Heart left ventricle (tissue), 16 donors: ENCODE measurements at regions not wholly inside any gene's neighbourhood (a gene's known extent, or its start where the extent isn't known, plus 50 kb on each side); places are given as distances from the start of the nearest gene placed in this dataset.
A peak's percentile ranks its signal among the peaks of the same experiment; 100 is the strongest.
"Not testable (repeated sequence)": the region's sequence is repeated elsewhere in the genome, so short reads cannot be mapped to it uniquely, and the experiment has no call there.

ENCODE experiments used
- ATAC-seq, 4 donors: fragments of 200-7000 bp; cut with Tn5 transposase; one replicate each; pipeline ENCODE4 v1.9.1; 2020 to 2022; ENCODE audit warnings: moderate library complexity in 4 of 4, mild to moderate bottlenecking in 3 of 4, moderate number of reproducible peaks in 1 of 4
- DNase-seq, 5 donors: peaks; one replicate each; pipeline ENCODE4 v3.0.0-alpha.2; 2020
- H3K27ac ChIP-seq, 12 donors: fragments of 200-600 bp; sonication (generic) in 4 of 12; one replicate each; pipeline versions ENCODE4 v1.5.0 to v1.8.0; 2016 to 2022; ENCODE audit warnings: mild to moderate bottlenecking in 2 of 12
- H3K27me3 ChIP-seq, 9 donors: fragments of 200-600 bp; sonication (generic) in 2 of 9; one replicate each; pipeline versions ENCODE4 v1.5.1 to v1.8.0; 2016 to 2022; ENCODE audit warnings: mild to moderate bottlenecking in 3 of 9
- H3K36me3 ChIP-seq, 9 donors: fragments of 200-600 bp; sonication (generic) in 2 of 9; one replicate each; pipeline versions ENCODE4 v1.5.0 to v1.8.0; 2018 to 2022; ENCODE audit warnings: mild to moderate bottlenecking in 2 of 9
- H3K4me1 ChIP-seq, 12 donors: fragments of 200-600 bp; sonication (generic) in 4 of 12; one replicate each; pipeline versions ENCODE4 v1.5.0 to v1.8.0; 2016 to 2022; ENCODE audit warnings: mild to moderate bottlenecking in 3 of 12
- H3K4me3 ChIP-seq, 12 donors: fragments of 200-600 bp; sonication (generic) in 4 of 12; one replicate each; pipeline versions ENCODE4 v1.5.0 to v1.8.0; 2017 to 2022; ENCODE audit warnings: mild to moderate bottlenecking in 9 of 12, moderate library complexity in 4 of 12
- H3K9me3 ChIP-seq, 12 donors: fragments of 200-600 bp; sonication (generic) in 4 of 12; one replicate each; pipeline versions ENCODE4 v1.5.0 to v1.8.0; 2016 to 2022; ENCODE audit warnings: mild to moderate bottlenecking in 1 of 12
- POLR2A ChIP-seq, 2 donors: fragments of 450-650 bp; IDR thresholded peaks; one replicate each; pipeline ENCODE4 v1.6.1; 2017; ENCODE audit warnings: antibody characterized with exemption in 2 of 2, mild to moderate bottlenecking in 2 of 2, moderate library complexity in 2 of 2
- WGBS, 4 donors: extraction: QIAGEN DNeasy Blood & Tissue Kit in 2 of 4; methylation state at CpG; one replicate each; pipeline versions ENCODE4 v1.1.5 to v1.1.7; 2013 to 2018; 5-methylcytosine and 5-hydroxymethylcytosine counted together
- intact Hi-C, 10 donors: fragments of 100-400 bp; cut with DNase I; formaldehyde crosslinking; loops; one replicate each; pipeline versions ENCODE4 v1.11.1 to v1.14.2; 2022
- TF ChIP-seq, protein P1 (sequence below), 12 donors: fragments of 200-600 bp; sonication (generic) in 4 of 12; IDR thresholded peaks; one replicate each; pipeline versions ENCODE4 v1.5.0 to v1.8.0; 2018 to 2022; ENCODE audit warnings: antibody characterized with exemption in 12 of 12, mild to moderate bottlenecking in 5 of 12
- donor health status: ischemic (EF 13 %, LVEDD 7.1; RV severe dilation, severe dysfunction).
- donor health status: healthy with polysubstance abuse.
- donor health status: DM: no; HTN: yes; CAD: no.
- donor health status: DM: no; HTN: no; CAD: no.
- donor health status: ischemic (EF 25% LVEDD 6.9; RV normal size, moderate dysfunction).
- donor health status: ischemic (EF 25% LVEDD 5.7; RV mildly dilated, moderate dysfunction).
- donor health status: healthy.
- donor health status: DM: yes; HTN: yes; CAD: no.
- donor health status: ischemic (EF 35%, LVEDD 5.7; RV mildly dilated, moderate dysfunction).
- donor health status: nonischemic (EF 11% LVEDD 7.7; RV severe dilation, severe dysfunction).
- donor health status: DM: yes; HTN: yes; CAD: no.
- donor health status: PGD.
- donor health status: ischemic (EF 29% LVEDD 5.4; RV normal size, mild dysfunction).
- donor health status: nonischemic (EF 23%, LVEDD 6.1; RV moderate dilation, normal function).

DNA sequence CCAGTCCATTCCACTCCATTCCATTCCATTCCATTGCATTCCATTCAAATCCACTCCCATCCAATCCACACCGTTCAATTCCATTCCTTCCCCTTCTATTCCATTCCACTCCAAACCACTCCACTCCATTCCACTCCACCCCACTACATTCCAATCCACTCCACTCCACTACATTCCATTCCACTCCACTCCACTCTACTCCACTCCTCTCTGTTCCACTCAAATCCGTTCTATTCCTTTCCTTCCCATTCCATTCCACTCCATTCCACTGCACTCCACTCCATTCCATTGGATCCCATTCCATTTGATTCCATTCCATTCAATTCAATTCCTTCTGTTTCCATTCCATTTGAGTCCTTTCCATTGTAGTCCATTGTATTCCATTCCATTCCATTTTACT lies 2568.3 kb upstream of the TPTE start:
- WGBS, 4 donors, result 41 to 51% (median 45%) methylated on average over 2 of the region's 2 CpGs
- H3K4me1 ChIP-seq, result no peaks in the 10 kb centered on the region
- ATAC-seq, result no peak

DNA sequence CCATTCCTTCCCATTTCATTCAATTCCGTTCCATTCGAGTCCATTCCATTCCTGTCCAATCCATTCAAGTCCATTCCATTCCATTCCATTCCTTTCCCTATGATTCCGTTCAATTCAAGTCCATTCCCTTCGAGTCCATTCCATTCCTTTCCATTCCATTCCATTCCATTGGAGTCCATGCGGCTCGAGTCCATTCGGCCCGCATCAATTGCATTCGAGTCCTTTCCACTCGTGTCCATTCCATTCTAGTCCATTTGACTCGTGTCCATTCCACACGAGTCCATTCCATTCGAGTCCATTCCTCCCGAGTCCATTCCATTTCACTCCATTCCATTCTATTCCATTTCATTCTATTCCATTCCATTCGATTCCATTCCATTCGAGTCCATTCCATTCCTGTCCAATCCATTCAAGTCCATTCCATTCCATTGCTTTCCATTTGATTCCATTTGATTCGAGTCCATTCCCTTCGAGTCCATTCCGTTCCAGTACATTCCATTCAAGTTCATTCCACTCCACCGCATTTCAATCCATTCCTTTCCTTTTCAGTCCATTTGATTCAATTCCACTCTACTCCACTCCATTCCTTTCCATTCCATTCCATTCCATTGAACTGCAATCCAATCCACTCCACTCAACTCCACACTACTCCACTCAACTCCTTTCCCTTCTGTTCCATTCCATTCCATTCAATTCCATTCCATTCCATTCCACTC lies 2565.9 kb upstream of the TPTE start:
- ATAC-seq, H3K27me3 ChIP-seq, H3K27ac ChIP-seq, H3K4me1 ChIP-seq, intact Hi-C loops, H3K4me3 ChIP-seq, H3K36me3 ChIP-seq: not testable (repeated sequence)
- peaks cover 0 to 99% (median 61%) of the 10 kb centered on the region in 12 donors for H3K9me3 ChIP-seq
- 74 to 78% (median 76%) methylated on average over 20 of the region's 20 CpGs for WGBS, 4 donors
- DNase-seq, result peak in 1 of 5 donors; percentile 43

More for the DNA sequence above, 2568.3 kb upstream of the TPTE start:
- H3K9me3 ChIP-seq, result peaks cover 0 to 100% (median 84%) of the 10 kb centered on the region in 12 donors
- H3K27me3 ChIP-seq, result no peaks in the 10 kb centered on the region
- intact Hi-C loops, result no loop called here
- TF ChIP-seq, protein P1, sequence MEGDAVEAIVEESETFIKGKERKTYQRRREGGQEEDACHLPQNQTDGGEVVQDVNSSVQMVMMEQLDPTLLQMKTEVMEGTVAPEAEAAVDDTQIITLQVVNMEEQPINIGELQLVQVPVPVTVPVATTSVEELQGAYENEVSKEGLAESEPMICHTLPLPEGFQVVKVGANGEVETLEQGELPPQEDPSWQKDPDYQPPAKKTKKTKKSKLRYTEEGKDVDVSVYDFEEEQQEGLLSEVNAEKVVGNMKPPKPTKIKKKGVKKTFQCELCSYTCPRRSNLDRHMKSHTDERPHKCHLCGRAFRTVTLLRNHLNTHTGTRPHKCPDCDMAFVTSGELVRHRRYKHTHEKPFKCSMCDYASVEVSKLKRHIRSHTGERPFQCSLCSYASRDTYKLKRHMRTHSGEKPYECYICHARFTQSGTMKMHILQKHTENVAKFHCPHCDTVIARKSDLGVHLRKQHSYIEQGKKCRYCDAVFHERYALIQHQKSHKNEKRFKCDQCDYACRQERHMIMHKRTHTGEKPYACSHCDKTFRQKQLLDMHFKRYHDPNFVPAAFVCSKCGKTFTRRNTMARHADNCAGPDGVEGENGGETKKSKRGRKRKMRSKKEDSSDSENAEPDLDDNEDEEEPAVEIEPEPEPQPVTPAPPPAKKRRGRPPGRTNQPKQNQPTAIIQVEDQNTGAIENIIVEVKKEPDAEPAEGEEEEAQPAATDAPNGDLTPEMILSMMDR (IDR thresholded peaks at IDR 0.05), result no peak
- TF ChIP-seq POLR2A (IDR thresholded peaks at IDR 0.05), result no peak
- DNase-seq, result no peak
- H3K36me3 ChIP-seq, result no peaks in the 10 kb centered on the region
- no peak overlapping the region for H3K27ac ChIP-seq
- H3K4me3 ChIP-seq, result no peak overlapping the region

DNA sequence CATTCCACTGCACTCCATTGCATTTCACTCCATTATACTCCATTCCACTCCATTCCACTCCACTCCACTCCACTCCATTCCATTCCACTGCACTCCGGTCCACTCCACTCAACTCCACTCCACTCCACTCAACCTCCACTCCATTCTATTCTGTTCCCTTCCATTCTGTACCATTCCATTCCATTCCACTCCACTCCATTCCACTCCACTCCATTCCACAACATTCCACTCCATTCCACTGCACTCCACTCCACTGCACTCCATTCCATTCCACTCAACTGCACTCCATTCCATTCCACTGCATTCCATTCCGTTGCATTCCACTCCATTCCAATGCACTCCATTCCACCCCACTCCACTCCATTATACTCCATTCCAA lies 2565.3 kb upstream of the TPTE start:
- H3K27ac ChIP-seq, H3K36me3 ChIP-seq, intact Hi-C loops, H3K27me3 ChIP-seq, H3K4me1 ChIP-seq, DNase-seq, H3K4me3 ChIP-seq: not testable (repeated sequence)
- 42 to 48% (median 46%) methylated on average over 2 of the region's 2 CpGs for WGBS, 4 donors
- peaks cover 0 to 99% (median 58%) of the 10 kb centered on the region in 12 donors for H3K9me3 ChIP-seq
- peak; percentile 7 to 37 (median 20) for ATAC-seq

DNA sequence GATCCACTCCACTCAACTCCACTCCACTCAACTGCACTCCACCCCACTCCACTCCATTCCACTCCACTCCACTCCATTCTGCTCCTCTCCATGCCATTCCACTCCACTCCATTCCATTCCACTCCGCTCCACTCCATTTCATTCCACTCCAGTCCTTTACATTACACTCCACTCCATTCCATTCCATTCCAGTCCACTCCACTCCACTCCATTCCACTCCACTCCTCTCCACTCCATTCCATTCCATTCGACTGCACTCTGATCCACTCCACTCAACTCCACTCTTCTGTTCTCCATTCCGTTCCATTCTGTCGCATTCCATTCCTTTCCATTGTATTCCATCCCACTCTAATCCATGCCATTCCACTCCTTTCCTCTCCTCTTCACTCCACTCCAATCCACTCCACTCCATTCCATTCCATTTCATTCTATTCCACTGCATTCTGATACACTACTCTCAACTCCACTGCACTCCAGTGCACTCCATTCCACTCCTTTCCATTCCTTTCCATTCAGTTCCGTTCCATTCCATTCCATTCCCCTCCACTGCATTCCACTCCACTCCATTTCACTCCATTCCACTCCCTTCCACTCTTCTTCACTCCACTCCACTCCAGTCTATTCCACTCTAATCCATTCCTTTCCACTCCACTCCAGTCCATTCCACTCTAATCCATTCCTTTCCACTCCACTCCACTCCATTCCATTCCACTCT lies 2564.2 kb upstream of the TPTE start:
- intact Hi-C loops, result not testable (repeated sequence)
- 49 to 60% (median 53%) methylated on average over 5 of the region's 5 CpGs for WGBS, 4 donors

DNA sequence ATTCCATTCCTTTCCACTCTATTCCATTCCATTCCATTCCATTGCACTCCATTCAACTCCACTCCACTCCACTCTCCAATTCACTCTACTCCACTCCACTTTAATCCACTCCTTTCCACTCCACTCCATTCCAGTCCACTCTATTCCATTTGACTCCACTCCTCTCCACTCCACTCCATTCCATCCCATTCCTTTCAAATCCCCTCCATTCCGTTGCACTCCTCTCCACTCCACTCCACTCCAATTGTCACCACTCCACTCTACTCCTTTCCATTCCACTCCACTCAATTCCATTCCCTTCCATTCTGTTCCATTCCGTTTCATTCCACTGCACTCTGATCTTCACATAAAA lies 2563.7 kb upstream of the TPTE start:
- Histone ChIP-seq H3K4me3 (no peak overlapping the region), H3K9me3 (peaks cover 1 to 99% (median 62%) of the 10 kb centered on the region in 12 donors), H3K27ac (no peak overlapping the region), H3K36me3 (no peaks in the 10 kb centered on the region), H3K4me1 (no peaks in the 10 kb centered on the region), H3K27me3 (no peaks in the 10 kb centered on the region)
- no peak for DNase-seq
- TF ChIP-seq POLR2A (IDR thresholded peaks at IDR 0.05), result no peak
- TF ChIP-seq, protein P1 (IDR thresholded peaks at IDR 0.05), result no peak
- 18 to 22% (median 21%) methylated on average over 2 of the region's 2 CpGs for WGBS, 4 donors
- ATAC-seq, result peak in 3 of 4 donors; percentile 17 to 50 (median 18)
- intact Hi-C loops, result no loop called here

More for the DNA sequence above, 2564.2 kb upstream of the TPTE start:
- DNase-seq, H3K27ac ChIP-seq, H3K27me3 ChIP-seq, H3K4me1 ChIP-seq, H3K4me3 ChIP-seq, H3K36me3 ChIP-seq: not testable (repeated sequence)
- peaks cover 0 to 99% (median 60%) of the 10 kb centered on the region in 12 donors for H3K9me3 ChIP-seq
- peak in 3 of 4 donors; percentile 12 to 32 (median 16) for ATAC-seq
